ENCODE measurements at regions not wholly inside any gene's neighbourhood (a gene's known extent, or its start where the extent isn't known, plus 50 kb on each side); places are given as distances from the start of the nearest gene placed in this dataset.
"Not testable (repeated sequence)": the region's sequence is repeated elsewhere in the genome, so short reads cannot be mapped to it uniquely, and the experiment has no call there.

- intact Hi-C loops (cut with DNase I), result no loop called here
- peak; percentile 70 for DNase-seq (ENCODE audit: low spot score)
Observed at GRCh38 chr5:84961193-84961592, 576.5 kb upstream of the EDIL3 start.

- no peak for DNase-seq (ENCODE audit: low spot score)
- intact Hi-C loops (cut with DNase I), result no loop called here
Observed at GRCh38 chr5:84961903-84962302, 577.2 kb upstream of the EDIL3 start.

GRCh38 chr5:84983093-84983492 is 598.4 kb upstream of the EDIL3 start:
- intact Hi-C loops (cut with DNase I), result no loop called here

GRCh38 chr5:84985148-84985547 is 600.5 kb upstream of the EDIL3 start:
- DNase-seq (ENCODE audit: low spot score), result no peak
- intact Hi-C loops (cut with DNase I), result no loop called here

More at GRCh38 chr5:84983093-84983492, 598.4 kb upstream of the EDIL3 start:
- no peak for DNase-seq (ENCODE audit: low spot score)

GRCh38 chr5:84986688-84987087 is 602.0 kb upstream of the EDIL3 start:
- intact Hi-C loops (cut with DNase I), result no loop called here
- DNase-seq (ENCODE audit: low spot score), result no peak

GRCh38 chr5:85000671-85001070 is 616.0 kb upstream of the EDIL3 start:
- no peak for DNase-seq (ENCODE audit: low spot score)
- intact Hi-C loops (cut with DNase I), result no loop called here

GRCh38 chr5:85002026-85002425 is 617.3 kb upstream of the EDIL3 start:
- intact Hi-C loops (cut with DNase I); DNase-seq (ENCODE audit: low spot score): not testable (repeated sequence)

GRCh38 chr5:85010014-85010562 is 625.4 kb upstream of the EDIL3 start:
- intact Hi-C loops (cut with DNase I), result no loop called here
- DNase-seq (ENCODE audit: low spot score), result no peak

- intact Hi-C loops (cut with DNase I), result no loop called here
- no peak for DNase-seq (ENCODE audit: low spot score)
Observed at GRCh38 chr5:85017261-85017660, 632.6 kb upstream of the EDIL3 start.

- no peak for DNase-seq (ENCODE audit: low spot score)
- intact Hi-C loops (cut with DNase I), result no loop called here
Observed at GRCh38 chr5:85030316-85031084, 645.8 kb upstream of the EDIL3 start.

- no peak for DNase-seq (ENCODE audit: low spot score)
- intact Hi-C loops (cut with DNase I), result no loop called here
Observed at GRCh38 chr5:85049020-85049419, 664.3 kb upstream of the EDIL3 start.

- no peak for DNase-seq (ENCODE audit: low spot score)
- intact Hi-C loops (cut with DNase I), result no loop called here
Observed at GRCh38 chr5:85052826-85053225, 668.1 kb upstream of the EDIL3 start.

- DNase-seq (ENCODE audit: low spot score), result peak; percentile 73
Observed at GRCh38 chr5:85069659-85070640, 685.3 kb upstream of the EDIL3 start.

GRCh38 chr5:85077581-85077980 is 692.9 kb upstream of the EDIL3 start:
- DNase-seq (ENCODE audit: low spot score), result no peak
- intact Hi-C loops (cut with DNase I), result no loop called here

More at GRCh38 chr5:85069659-85070640, 685.3 kb upstream of the EDIL3 start:
- intact Hi-C loops (cut with DNase I), result no loop called here

- intact Hi-C loops (cut with DNase I), result no loop called here
- no peak for DNase-seq (ENCODE audit: low spot score)
Observed at GRCh38 chr5:85096421-85096820, 711.7 kb upstream of the EDIL3 start.

GRCh38 chr5:85108471-85108870 is 723.8 kb upstream of the EDIL3 start:
- intact Hi-C loops (cut with DNase I), result no loop called here

GRCh38 chr5:85109616-85110015 is 724.9 kb upstream of the EDIL3 start:
- no peak for DNase-seq (ENCODE audit: low spot score)
- intact Hi-C loops (cut with DNase I), result no loop called here

More at GRCh38 chr5:85108471-85108870, 723.8 kb upstream of the EDIL3 start:
- no peak for DNase-seq (ENCODE audit: low spot score)

GRCh38 chr5:85132269-85132668 is 747.6 kb upstream of the EDIL3 start:
- intact Hi-C loops (cut with DNase I), result no loop called here

GRCh38 chr5:85140471-85140870 is 755.8 kb upstream of the EDIL3 start:
- intact Hi-C loops (cut with DNase I), result no loop called here
- no peak for DNase-seq (ENCODE audit: low spot score)

More at GRCh38 chr5:85132269-85132668, 747.6 kb upstream of the EDIL3 start:
- DNase-seq (ENCODE audit: low spot score), result no peak

GRCh38 chr5:85143138-85143537 is 758.5 kb upstream of the EDIL3 start:
- DNase-seq (ENCODE audit: low spot score), result no peak
- intact Hi-C loops (cut with DNase I), result no loop called here

Measured in posterior vena cava (tissue), 2 donors.